ENCODE measurements at regions not wholly inside any gene's neighbourhood (a gene's known extent, or its start where the extent isn't known, plus 50 kb on each side); places are given as distances from the start of the nearest gene placed in this dataset.
"Not testable (repeated sequence)": the region's sequence is repeated elsewhere in the genome, so short reads cannot be mapped to it uniquely, and the experiment has no call there.

DNA sequence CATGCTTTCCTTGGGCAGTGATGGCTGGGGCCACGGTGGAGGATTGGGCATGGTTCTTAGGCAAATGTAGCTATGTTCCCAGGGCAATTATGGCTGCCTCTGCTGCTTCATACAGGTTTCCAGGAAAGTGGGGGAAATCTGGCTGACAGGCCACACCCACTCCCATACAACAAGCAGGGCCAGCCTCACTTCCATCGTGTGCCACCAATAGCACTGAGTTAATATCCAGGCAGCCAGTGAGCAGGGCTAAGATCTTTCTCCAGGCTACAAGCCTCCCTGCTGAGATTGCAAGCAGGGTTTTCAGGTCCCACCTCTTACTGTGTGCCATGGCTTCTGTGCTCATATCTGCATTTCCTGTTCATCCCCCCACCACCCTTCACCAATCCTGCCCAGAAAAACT lies 1291.9 kb downstream of the SI start:
- DNase-seq (ENCODE audit: low read depth) = no peak

DNA sequence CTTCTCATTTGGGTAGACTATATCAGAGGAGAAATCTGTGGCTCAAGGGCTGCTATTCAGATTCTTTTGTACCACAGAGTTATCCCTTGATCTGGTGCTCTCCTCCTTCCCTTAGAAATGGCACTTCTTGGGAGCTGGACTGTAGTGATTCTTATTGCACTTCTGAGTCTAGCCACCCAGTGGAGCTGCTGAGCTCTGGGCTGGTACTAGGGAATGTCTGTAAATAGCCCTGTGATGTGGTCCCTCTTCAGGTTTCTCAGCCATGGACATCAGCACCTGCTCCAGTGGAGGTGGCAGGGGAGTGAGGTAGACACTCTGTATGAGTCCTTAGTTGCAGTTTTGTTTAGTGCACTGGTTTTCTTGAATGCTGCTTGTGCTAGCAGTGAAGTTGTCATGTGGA lies 1292.6 kb downstream of the SI start:
- no peak for DNase-seq (ENCODE audit: low read depth)

DNA sequence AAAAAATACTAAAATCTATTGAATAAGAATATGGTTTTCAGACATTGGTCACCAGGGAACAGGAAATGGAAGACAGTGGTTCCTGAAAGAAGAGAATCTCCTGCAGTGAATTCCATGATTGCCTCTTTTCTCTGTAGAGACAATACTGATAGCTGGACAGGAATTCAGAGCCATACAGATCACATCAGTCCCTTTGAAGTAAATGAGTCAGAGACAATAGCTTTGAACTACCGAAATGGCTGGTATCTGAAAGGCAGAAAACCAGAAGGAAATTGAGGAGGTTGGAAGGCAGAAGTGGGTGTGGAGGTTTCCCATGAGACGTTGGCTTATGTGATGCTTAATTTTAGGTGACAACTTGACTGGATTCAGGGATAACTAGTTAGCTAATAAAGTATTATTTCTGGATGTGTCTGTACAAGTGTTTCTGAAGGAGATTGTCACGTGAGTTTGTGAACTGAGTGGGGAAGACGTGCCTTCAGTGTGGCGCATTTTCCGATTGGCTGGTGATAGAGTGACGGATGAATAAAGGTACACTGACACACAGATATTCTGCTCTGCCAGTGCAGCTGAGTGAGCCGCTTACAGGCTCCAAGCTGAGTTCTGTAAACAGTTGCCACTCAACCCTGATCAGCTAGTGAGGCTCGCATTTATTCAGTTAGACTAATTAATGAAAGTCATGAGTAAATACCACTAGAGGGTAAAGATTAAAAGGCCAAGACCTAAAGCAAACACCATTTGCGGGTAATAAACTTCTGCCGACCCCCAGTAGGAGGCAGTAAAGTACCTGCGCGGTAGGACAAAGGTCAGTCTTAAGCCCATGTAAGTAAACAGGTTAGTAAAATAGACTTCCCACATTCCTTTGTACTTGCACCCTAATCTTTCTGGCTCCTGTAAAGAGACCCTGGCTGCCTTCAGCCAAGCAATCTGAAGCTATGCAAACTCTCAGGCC lies 1298.6 kb downstream of the SI start:
- no peak for DNase-seq (ENCODE audit: low read depth)

DNA sequence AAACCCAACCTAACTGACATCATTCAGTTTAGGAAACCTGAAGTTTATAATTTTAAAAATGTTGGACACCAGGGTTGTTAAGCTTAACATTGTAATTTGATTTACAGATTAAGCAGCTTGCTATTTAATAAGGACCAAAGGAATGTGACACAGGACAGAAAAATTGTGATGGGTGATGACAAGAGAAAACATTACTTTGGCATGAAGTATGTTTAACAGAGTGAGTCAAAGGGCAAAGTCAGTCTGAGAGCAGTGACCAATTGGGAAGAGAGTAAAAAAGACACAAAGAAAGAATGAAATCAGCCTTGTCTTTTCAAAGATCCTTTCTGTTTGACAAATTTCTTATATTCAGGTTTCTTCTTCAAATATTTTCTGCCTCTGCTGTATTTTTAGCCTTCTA lies 1301.6 kb downstream of the SI start:
- no peak for DNase-seq (ENCODE audit: low read depth)

DNA sequence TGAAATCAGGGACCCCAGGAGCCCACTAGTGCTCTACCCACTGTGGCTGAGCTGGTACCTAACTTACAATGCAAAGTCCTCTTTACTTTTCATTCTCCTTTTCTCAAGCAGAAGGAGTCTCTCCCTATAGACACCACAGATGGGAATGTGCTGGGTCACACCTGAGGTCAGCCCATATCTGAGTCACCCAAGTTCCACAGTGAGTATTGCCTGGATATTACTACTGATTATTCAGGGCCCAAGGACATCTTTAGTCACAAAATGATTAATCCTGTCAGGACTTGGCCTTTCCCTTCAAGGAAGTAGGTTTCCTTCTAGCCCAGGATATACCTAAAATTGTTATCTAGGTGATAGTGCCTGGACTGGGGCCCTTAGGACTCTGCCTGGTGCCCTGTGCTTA lies 1305.2 kb downstream of the SI start:
- DNase-seq (ENCODE audit: low read depth) = no peak

DNA sequence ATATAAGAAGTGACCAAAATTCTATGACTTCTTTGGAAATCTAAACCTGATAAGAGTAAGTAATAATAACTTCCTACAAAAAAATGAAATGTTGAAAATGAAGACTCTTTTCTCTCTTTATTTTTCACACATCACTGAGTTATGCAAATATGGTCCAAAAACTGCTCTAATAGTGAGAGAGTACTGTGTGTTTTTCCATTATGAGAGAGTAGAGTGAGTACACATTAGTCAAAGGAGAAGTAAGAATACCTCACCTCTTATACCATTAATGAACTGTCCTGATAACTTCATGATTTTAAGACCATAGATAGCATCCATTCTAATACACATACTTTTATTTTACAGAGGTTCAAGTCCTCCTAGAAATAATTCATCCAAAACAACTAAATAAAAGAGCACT lies 1310.2 kb downstream of the SI start:
- DNase-seq (ENCODE audit: low read depth) = no peak

DNA sequence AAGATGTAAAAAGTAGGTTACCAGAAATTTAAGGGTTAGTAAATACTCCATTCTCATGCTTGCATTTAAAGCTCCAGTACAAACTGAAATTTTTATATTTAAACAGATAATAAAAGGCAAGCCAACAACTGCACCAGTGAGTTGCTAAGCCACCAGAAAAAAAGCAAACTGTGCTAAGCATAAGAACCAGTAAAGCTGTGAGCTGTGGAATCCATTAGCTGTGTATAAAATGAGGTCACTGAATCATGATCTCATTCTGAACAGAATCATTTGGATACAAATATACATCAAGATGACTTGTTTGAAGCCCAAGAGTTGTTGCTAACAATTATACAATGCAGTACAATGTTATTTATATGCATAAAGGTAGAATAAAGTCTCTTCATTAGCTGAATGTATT lies 1312.2 kb downstream of the SI start:
- no peak for DNase-seq (ENCODE audit: low read depth)

DNA sequence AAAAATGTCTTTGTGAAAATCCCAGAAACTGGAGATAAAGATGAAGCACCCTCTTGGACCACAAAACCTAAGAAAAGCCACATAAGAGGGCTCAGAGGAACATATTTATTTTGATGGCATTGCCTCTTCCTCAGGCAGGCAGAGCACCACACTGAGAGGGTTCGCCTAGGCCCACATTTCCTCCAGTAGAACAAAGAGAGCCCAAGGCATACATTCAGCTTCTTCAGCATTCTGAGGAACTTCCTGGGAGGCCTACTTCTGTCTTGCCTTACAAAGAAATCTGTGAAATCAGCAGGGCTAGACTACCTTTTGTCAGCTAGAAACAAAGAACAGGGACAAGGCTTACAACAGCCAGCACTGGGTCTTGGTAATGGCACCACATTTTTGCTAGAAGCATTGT lies 1325.3 kb downstream of the SI start:
- DNase-seq (ENCODE audit: low read depth) = no peak

DNA sequence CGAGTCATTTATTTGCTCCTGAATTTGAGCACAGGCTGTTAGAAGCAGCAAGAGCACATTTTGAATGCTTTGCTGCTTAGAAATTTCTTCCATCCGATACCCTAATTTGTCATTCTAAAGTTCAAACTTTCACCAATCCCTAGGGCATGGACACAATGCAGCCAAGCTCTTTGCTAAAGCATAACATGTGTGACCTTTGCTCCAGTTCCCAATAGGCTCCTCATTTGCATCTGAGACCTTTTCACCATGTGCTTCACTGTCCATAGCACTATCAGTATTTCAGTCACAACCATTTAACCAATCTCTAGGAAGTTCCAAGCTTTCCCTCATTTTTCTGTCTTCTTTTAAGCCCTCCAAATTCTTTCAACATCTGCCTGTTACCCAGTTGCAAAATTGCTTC lies 1333.1 kb downstream of the SI start:
- DNase-seq (ENCODE audit: low read depth) = no peak

DNA sequence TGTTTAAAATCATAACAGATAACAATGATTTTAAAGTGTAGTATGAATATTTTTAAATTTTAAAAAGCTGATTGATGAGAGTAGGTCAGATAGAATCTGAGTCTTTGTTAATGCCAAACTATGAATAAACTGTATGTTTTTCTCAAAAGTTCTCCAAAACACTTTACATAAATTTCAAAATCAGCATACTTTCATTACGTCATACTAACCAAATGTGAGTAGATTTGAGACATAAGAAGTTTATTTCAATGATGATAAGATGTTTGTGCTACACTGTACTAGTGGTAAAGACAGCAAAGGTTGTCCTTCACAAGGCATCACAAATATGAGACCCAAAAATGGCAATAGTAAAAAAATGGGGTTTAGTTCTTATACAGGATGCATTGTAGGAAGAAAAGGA lies 1342.9 kb downstream of the SI start:
- no peak for DNase-seq (ENCODE audit: low read depth)

DNA sequence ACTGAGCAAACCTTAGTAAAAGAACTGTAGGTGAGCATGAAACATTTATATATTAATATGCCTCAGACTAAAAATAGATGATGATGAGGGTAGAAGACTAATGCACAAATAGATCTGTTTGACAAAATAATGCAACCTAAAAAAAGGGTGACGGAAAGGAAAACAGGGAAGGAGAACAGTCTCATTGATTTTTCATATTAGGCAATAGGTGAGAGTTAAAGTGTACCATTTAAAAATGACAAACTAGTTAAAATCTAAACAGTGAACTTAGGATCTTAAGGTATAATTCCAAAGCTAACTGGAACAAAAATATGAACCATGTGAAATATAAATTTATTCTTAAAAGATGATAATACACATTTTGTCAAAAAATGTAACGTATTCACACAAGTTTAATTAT lies 1347.6 kb downstream of the SI start:
- DNase-seq (ENCODE audit: low read depth) = no peak

DNA sequence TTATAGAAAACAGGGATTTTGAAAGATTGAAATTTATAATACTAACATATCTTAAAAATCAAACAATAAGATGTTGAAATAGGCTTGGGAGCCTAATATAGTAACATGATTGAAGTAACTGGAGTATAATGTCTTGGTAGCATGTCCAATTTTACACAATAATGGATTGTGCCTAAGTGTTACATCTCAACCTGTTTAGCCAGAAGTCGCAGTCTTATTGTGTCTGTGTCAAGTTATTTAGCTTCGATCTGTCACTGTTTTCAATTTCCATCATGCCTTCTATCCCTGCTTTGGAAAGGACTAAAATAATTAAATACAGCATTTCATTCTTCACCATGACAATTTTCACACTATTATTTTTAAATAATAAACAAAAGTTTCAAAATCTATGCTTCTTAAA lies 1352.2 kb downstream of the SI start:
- no peak for DNase-seq (ENCODE audit: low read depth)

DNA sequence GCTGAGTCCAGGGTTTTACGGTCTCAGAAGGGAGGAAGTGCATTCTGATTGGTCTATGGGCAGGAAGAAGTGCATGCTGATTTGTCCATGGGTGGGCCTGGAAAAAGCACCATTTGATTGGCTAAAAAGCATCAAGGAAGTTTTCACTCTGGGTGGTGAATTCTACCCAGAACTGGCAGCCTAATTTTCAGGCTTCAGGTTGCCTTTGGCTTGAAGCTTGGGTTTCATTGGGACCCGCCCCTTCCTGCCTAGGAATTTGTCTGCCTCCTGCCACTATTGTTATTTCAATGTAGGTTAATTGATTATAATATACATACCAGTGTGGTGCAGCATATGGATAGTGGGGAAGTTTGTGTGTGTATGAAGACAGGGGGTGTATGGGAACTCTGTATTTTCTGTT lies 1355.9 kb downstream of the SI start:
- DNase-seq (ENCODE audit: low read depth) = no peak

DNA sequence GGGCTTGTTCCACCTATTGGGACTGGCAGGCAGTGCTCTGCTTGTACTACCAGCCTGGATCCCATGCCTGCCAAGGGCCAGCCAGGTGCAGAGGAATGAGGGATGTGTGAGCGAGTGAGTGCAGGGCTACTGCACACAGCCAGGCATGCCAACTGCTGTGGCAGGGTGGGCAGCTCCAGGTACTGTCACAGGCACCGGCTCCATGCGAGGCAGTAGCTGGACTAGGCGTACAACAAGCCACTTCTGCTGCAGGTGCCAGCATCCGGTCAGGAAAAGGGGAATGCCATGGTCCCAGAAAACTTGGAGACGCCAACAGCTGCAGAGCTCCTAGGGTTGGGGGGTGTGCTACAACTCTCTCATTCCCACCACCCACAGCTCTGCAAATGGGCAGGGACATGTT lies 1356.7 kb downstream of the SI start:
- DNase-seq (ENCODE audit: low read depth) = no peak

DNA sequence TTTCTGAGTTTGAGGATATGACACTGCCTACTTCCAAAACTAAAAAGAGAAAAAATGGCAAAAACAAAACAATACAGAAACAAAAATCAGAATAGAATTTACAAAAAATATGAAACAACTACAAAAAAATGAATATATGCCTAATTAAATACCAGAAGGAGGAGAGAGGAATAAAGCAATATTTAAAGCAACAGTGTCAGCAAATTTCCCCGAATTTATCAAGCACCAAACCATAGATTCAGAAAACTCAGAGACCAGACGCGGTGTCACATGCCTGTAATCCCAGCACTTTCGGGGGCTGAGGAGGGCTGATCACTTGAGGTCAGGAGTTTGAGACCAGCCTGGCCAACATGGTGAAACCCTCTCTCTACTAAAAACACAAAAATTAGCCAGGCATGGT lies 1360.9 kb downstream of the SI start:
- DNase-seq (ENCODE audit: low read depth) = no peak

DNA sequence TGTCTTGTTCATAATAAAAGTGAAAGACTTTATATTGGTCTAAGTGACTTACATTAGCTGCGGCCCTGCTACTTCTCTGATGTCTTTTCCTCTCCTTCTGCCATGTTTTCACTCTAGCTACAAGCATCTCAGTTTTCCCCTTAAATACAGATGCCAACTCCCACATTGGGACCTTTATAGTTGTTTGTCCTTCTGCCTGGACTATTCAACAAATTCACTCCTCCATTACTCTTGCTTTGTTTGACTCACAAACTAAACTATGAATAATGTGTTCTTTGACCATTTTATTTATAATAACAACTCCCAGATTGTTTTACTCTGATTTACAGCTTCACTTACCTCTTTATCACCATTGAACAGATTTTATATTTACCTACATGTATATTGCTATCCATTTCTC lies 1369.9 kb downstream of the SI start:
- DNase-seq (ENCODE audit: low read depth) = no peak

DNA sequence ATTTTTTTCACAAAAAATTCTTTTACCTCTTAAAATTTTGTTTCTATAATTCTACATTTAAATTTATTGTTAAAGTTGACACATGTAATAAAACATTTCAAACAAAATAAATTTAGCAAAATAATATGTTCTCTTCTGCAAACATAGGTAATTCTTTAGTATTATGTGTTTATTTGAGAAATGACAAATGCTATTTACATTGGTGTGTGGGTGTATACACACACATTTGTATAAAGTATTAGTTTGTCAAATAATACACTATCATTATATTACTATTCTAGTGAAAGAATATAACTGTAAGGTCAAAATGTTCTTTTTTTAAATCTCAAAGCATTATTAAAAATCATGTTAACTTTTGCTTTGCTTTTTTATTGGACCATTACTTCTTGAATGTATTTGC lies 1370.6 kb downstream of the SI start:
- DNase-seq (ENCODE audit: low read depth) = no peak

DNA sequence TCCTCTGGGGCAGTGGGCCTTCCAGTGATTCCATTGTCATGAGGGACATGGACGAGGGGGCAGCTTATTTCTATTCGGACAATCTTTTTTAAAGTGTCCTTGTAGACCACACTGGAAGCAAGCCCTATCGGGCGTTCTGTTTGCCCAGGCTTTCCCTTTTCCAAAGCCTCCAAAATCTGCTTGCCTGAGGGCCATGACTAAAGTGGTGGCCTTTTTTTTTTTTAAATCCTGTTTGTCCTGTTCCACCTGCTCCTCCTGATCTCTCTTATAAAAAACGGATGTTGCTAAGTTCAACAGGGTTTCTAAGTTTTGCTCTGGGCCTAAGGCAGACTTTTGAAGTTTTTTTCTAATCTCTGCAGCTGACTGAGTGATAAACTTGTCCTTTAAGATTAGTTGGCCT lies 1380.1 kb downstream of the SI start:
- DNase-seq (ENCODE audit: low read depth) = not testable (repeated sequence)

DNA sequence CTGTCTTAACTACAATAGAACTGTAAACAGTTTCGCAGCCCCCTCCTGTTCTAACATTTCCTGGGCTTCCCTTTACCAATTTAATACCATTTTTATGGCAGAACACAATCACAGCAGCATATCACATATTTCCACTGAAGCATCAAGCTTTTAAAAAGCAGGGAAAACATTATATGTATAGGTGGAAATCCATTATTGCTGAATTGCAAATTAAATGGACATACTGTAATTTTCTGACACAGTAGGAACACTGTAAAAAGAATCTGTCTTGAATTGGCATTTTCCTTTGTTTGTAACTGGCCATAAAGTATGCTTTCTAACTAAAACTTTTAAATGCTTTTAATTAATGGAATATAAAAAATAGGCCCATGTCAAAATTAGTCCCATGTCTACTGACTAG lies 1385.8 kb downstream of the SI start:
- DNase-seq (ENCODE audit: low read depth) = no peak

DNA sequence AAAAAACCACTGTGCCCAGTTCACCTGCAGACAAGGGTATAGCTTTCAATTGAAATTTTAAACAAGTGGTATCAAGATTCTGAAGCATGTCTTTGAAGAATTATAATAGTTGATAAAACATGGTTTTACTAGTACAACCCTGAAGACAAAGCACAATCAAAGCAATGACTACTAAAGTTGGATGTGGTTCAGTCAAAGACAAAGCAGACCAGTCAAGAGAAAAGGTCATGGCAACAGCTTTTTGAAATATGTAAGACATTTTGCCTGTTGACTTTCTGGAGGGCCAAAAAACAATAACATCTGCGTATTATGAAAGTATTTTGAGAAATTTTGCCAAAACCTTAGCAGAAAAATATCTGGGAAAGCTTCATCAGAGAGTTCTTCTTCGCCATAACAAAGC lies 1393.6 kb downstream of the SI start:
- DNase-seq (ENCODE audit: low read depth) = no peak

DNA sequence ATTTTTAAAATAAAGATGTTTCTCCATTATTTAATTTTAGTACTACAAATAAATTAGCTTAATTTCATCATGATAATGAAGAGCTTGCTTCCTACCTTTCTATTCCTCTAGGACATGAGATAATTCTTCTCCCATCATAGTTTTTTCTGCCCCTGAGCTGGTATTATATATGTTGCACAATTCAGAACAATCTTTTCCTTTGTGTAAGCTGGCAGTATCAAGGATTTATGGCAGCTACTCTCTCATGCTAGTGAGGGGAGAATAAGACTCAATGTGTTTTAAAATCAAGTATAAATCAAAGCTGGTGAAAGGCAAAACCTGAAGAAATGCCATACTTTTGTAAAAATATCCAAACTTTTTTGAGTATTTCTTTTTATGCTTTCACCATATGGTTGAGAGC lies 1405.3 kb downstream of the SI start:
- no peak for DNase-seq (ENCODE audit: low read depth)

DNA sequence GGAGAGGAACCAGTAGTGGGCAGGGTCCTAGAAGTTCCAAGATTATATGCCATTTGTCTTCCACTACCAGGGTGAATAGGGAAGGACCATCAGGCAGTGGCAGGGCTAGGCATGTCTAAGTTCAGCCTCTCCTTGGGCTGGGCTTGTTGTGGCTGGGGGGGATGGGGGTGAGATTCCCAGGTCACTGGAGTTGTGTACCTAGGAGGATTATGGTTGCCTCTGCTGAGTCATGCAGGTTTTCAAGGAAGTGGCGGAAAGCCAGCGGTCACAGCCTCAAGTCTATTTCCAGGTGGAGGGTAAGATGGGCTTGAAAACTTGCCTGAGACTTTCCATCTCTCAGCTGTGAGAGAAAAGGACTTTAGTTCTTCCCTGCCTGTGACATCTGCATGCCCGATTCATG lies 1407.1 kb downstream of the SI start:
- DNase-seq (ENCODE audit: low read depth) = no peak

DNA sequence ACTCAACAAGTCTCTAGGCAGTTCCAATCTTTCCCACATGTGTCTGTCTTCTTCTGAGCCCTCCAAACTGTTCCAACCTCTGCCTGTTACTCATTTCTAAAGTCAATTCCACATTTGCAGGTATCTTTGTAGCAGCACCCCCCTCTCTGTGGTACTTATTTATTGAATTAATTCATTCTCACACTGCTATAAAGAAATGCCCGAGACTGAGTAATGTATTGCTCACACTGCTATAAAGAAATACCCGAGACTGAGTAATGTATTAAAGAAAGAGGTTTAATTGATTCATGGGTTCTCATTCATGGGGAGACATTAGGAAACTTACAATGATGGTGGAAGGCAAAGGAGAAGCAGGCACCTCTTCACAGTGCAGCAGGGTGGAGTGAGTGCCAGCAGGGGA lies 1413.8 kb downstream of the SI start:
- DNase-seq (ENCODE audit: low read depth) = no peak

DNA sequence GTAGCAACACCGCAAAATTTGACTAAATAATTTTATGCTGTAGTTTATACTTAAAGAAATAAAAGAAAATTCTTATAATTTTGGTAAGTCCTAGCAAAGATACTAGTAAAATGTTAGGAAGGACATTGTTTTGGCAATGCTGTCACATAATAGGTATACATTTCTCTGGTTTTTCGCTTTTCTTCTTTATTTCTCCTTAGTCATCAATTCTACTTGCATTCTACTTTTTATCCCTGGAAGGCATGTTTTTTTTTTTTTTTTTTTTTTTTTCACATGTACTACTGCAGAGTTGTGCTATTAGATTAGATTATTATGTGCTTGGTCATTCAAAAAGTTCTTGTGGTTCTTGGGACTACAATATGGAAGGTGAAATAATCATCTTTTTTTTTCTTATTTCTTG lies 1421.2 kb downstream of the SI start:
- no peak for DNase-seq (ENCODE audit: low read depth)

Data from stromal cell of bone marrow (primary cell).